Gastroesophageal sphincter (tissue), 4 donors: ENCODE measurements at regions not wholly inside any gene's neighbourhood (a gene's known extent, or its start where the extent isn't known, plus 50 kb on each side); places are given as distances from the start of the nearest gene placed in this dataset.

Experiments used
- ATAC-seq: fragments of 150-250 bp; one replicate; pipeline ENCODE4 v1.9.1; 2016; ENCODE audit warnings: mild to moderate bottlenecking, moderate library complexity
- H3K27ac ChIP-seq, 4 donors: fragments of 200-600 bp; sonication (generic) in 3 of 4; 1 replicate in 3 of 4; 2 replicates in 1 of 4; pipeline ENCODE4 v1.5.1; 2016 to 2019
- H3K27me3 ChIP-seq: fragments of 200-600 bp; sonication (generic); one replicate; pipeline ENCODE4 v1.5.1; 2019
- H3K36me3 ChIP-seq, 2 donors: fragments of 200-600 bp; sonication (generic); one replicate each; pipeline ENCODE4 v1.5.1; 2019; ENCODE audit warnings: control low read depth in 1 of 2
- H3K4me1 ChIP-seq, 3 donors: fragments of 200-600 bp; sonication (generic); 1 replicate in 2 of 3; 2 replicates in 1 of 3; pipeline ENCODE4 v1.5.1; 2016 to 2019; ENCODE audit warnings: control low read depth in 2 of 3
- H3K4me3 ChIP-seq, 2 donors: fragments of 200-600 bp; sonication (generic); one replicate each; pipeline ENCODE4 v1.5.1; 2019; ENCODE audit warnings: mild to moderate bottlenecking in 1 of 2, moderate library complexity in 1 of 2
- H3K9me3 ChIP-seq, 3 donors: fragments of 200-600 bp; sonication (generic); one replicate each; pipeline ENCODE4 v1.5.1; 2017 to 2019; ENCODE audit warnings: control low read depth in 2 of 3
- EP300 ChIP-seq: sonication (generic); formaldehyde crosslinking; IDR thresholded peaks from one replicate; pipeline ENCODE4 v1.6.1; 2017; ENCODE audit warnings: antibody characterized with exemption, mild to moderate bottlenecking
- POLR2A ChIP-seq, 2 donors: fragments of 450-650 bp; IDR thresholded peaks; one replicate each; pipeline ENCODE4 v1.6.1; 2017; ENCODE audit warnings: antibody characterized with exemption in 2 of 2, mild to moderate bottlenecking in 2 of 2, moderate library complexity in 1 of 2
- POLR2AphosphoS5 ChIP-seq: sonication (generic); formaldehyde crosslinking; IDR thresholded peaks from one replicate; pipeline ENCODE4 v1.6.1; 2017; ENCODE audit warnings: antibody characterized with exemption
- WGBS, 2 donors: methylation state at CpG; one replicate each; pipeline ENCODE4 v1.1.5; 2018; ENCODE audit warnings: low coverage in 1 of 2; 5-methylcytosine and 5-hydroxymethylcytosine counted together
- TF ChIP-seq, protein P1 (sequence below), 4 experiments: fragments of 200-600 bp in 2 of 4; fragments of 450-650 bp in 2 of 4; sonication (generic) in 1 of 4; IDR thresholded peaks; one replicate each; pipeline ENCODE4 v1.5.1; 2017 to 2019; ENCODE audit warnings: antibody characterized with exemption in 4 of 4, mild to moderate bottlenecking in 2 of 4, moderate library complexity in 2 of 4

GRCh38 chr15:57819646-57820045, 113.1 kb downstream of the POLR2M start:
- Histone ChIP-seq H3K4me3 (no peak overlapping the region), H3K27ac (no peak overlapping the region), H3K27me3 (peaks cover 5% of the 10 kb centered on the region), H3K9me3 (no peaks in the 10 kb centered on the region), H3K36me3 (no peaks in the 10 kb centered on the region), H3K4me1 (no peaks in the 10 kb centered on the region)
- TF ChIP-seq, protein P1, sequence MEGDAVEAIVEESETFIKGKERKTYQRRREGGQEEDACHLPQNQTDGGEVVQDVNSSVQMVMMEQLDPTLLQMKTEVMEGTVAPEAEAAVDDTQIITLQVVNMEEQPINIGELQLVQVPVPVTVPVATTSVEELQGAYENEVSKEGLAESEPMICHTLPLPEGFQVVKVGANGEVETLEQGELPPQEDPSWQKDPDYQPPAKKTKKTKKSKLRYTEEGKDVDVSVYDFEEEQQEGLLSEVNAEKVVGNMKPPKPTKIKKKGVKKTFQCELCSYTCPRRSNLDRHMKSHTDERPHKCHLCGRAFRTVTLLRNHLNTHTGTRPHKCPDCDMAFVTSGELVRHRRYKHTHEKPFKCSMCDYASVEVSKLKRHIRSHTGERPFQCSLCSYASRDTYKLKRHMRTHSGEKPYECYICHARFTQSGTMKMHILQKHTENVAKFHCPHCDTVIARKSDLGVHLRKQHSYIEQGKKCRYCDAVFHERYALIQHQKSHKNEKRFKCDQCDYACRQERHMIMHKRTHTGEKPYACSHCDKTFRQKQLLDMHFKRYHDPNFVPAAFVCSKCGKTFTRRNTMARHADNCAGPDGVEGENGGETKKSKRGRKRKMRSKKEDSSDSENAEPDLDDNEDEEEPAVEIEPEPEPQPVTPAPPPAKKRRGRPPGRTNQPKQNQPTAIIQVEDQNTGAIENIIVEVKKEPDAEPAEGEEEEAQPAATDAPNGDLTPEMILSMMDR (IDR thresholded peaks at IDR 0.05), result no peak
- TF ChIP-seq POLR2A (IDR thresholded peaks at IDR 0.05), result no peak
- TF ChIP-seq POLR2AphosphoS5, result no peak
- no peak for TF ChIP-seq EP300
- 71 to 86% methylated on average over 3 to 4 of the region's 4 CpGs for WGBS, 2 donors
- no peak for ATAC-seq

- Histone ChIP-seq H3K36me3 (no peaks in the 10 kb centered on the region), H3K9me3 (no peaks in the 10 kb centered on the region), H3K27ac (no peak overlapping the region), H3K4me1 (no peaks in the 10 kb centered on the region), H3K27me3 (peaks cover 2% of the 10 kb centered on the region), H3K4me3 (no peak overlapping the region)
- TF ChIP-seq EP300, result no peak
- TF ChIP-seq POLR2AphosphoS5, result no peak
- no peak for TF ChIP-seq POLR2A (IDR thresholded peaks at IDR 0.05)
- TF ChIP-seq, protein P1 (IDR thresholded peaks at IDR 0.05), result no peak
- 60% methylated on average over 2 of the region's 2 CpGs; no CpG with 5 or more reads in 1 of the 2 donors for WGBS, 2 donors
- ATAC-seq, result no peak
These were observed 113.6 kb downstream of the POLR2M start for GRCh38 chr15:57820119-57820518.

DNA sequence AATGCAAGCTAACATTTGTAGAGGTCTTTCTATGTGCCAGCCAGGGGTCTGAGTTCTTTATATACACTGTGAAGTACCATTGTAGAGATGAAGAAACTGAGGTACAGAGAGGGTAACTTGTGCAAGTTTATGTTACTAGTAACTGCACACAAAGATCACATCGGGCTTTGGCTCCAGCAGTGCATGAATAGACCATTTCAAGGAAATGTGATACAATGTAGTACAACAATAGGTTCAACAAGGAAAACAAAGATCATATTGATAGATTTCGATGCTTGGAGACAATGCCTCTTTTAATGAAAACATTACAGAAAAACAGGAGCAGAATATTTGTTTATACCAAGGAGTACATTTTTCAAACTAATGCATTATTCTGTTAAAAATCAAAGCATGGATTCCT, 115.3 kb downstream of the POLR2M start:
- no peak overlapping the region for H3K27ac ChIP-seq
- WGBS, 2 donors, result 53 to 77% methylated on average over 2 of the region's 2 CpGs
- no peaks in the 10 kb centered on the region for H3K4me1 ChIP-seq
- ATAC-seq, result no peak
- H3K4me3 ChIP-seq, result no peak overlapping the region
- no peaks in the 10 kb centered on the region for H3K27me3 ChIP-seq
- H3K36me3 ChIP-seq, result no peaks in the 10 kb centered on the region
- no peak for TF ChIP-seq EP300
- TF ChIP-seq POLR2AphosphoS5, result no peak
- no peak for TF ChIP-seq POLR2A (IDR thresholded peaks at IDR 0.05)
- TF ChIP-seq, protein P1 (IDR thresholded peaks at IDR 0.05), result no peak
- no peaks in the 10 kb centered on the region for H3K9me3 ChIP-seq

DNA sequence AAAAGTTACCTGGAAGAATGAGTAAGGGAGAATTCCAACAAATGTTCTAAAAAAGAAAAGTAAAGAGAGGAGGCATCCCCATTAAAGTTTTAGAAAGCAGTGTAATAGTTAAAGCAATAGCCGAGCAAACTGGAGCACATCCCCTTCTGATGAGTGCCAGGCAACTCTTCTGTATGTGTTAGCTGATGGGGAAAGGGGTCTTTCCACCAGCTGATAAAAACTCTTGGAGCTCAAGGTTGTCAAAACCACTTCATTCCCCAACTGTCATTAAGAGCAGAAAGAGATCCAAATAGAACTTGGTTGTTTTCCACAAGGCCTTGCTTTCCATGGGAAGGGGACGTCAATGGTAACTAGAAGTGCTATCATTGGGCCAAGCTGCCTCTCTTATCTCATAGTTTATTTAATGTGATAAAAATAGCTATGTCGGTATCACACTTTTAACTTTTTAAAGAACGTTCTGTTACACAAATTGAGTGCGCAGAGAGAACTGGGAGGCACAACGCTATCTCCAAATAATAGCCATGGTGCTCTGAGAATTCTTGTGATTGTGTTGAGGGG, 116.9 kb downstream of the POLR2M start:
- Histone ChIP-seq H3K9me3 (no peaks in the 10 kb centered on the region), H3K27ac (no peak overlapping the region), H3K4me1 (no peaks in the 10 kb centered on the region), H3K4me3 (no peak overlapping the region), H3K27me3 (no peaks in the 10 kb centered on the region), H3K36me3 (no peaks in the 10 kb centered on the region)
- TF ChIP-seq POLR2A (IDR thresholded peaks at IDR 0.05) (no peak), EP300 (no peak), POLR2AphosphoS5 (no peak)
- TF ChIP-seq, protein P1 (IDR thresholded peaks at IDR 0.05), result no peak
- WGBS, 2 donors, result 26 to 69% methylated on average over 1 to 6 of the region's 6 CpGs
- no peak for ATAC-seq

DNA sequence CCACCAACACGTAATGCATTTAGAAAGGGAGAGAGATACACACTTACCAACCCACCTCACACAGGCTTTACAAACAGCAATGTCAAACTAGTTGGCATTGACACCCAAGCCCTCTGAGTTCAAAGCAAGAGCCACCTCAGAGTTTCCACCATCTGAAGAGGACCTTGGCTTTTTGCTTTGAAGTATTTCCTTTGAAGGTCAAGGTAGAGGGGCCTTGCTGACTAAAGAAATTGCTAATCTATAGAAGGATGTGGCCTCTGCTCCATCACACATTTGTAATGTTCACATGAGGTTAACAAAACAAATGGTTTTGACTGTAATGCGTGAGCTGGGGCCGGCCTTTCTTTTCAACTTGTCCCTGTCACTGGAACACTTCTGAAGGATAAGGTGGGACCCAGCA, 117.7 kb downstream of the POLR2M start:
- H3K27me3 ChIP-seq, result no peaks in the 10 kb centered on the region
- no peak overlapping the region for H3K4me3 ChIP-seq
- no peak for ATAC-seq
- H3K4me1 ChIP-seq, result no peaks in the 10 kb centered on the region
- no peaks in the 10 kb centered on the region for H3K9me3 ChIP-seq
- no peak overlapping the region for H3K27ac ChIP-seq
- TF ChIP-seq POLR2A (IDR thresholded peaks at IDR 0.05), result no peak
- TF ChIP-seq POLR2AphosphoS5, result no peak
- TF ChIP-seq, protein P1 (IDR thresholded peaks at IDR 0.05), result no peak
- TF ChIP-seq EP300, result no peak
- 66 to 88% methylated on average over 3 of the region's 3 CpGs for WGBS, 2 donors
- no peaks in the 10 kb centered on the region for H3K36me3 ChIP-seq
